ENCODE measurements at regions not wholly inside any gene's neighbourhood (a gene's known extent, or its start where the extent isn't known, plus 50 kb on each side); places are given as distances from the start of the nearest gene placed in this dataset.

DNA sequence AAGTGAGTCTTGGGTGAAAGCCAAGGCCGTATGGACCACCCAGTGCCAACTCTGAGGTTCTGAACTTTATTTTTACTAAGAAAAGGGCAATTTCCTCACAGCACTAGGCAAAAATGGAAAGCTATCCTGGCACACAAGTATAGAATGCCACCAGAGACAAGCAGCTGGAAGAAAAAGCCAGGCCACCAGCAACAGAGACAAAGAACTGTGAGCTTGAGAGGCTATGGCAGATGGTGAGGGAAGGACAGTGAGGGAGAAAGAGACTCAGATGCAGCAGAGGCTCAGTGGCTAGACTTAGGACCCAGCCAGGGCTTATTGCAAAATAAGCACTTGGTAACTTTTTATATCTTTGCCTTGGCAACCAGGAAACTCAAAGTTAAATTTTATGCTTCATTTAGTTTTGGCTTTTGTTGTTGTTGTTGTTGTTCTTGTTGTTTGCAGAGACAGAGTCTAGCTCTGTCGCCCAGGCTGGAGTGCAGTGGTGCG is 78.0 kb upstream of the BZW1 start:
- intact Hi-C loops (cut with DNase I): no loop called here
- ATAC-seq (no peak), DNase-seq (no peak)
- Histone ChIP-seq H3K27ac (no peak overlapping the region), H3K27me3 (ENCODE audit: insufficient read depth in 3 of 3, low read length in 2 of 3) (no peaks in the 10 kb centered on the region), H3K9me3 (no peaks in the 10 kb centered on the region), H3K4me1 (no peaks in the 10 kb centered on the region), H3K36me3 (ENCODE audit: insufficient read depth in 1 of 2, low read depth in 1 of 2) (no peaks in the 10 kb centered on the region), H3K4me3 (no peak overlapping the region)
- TF ChIP-seq, protein P1, sequence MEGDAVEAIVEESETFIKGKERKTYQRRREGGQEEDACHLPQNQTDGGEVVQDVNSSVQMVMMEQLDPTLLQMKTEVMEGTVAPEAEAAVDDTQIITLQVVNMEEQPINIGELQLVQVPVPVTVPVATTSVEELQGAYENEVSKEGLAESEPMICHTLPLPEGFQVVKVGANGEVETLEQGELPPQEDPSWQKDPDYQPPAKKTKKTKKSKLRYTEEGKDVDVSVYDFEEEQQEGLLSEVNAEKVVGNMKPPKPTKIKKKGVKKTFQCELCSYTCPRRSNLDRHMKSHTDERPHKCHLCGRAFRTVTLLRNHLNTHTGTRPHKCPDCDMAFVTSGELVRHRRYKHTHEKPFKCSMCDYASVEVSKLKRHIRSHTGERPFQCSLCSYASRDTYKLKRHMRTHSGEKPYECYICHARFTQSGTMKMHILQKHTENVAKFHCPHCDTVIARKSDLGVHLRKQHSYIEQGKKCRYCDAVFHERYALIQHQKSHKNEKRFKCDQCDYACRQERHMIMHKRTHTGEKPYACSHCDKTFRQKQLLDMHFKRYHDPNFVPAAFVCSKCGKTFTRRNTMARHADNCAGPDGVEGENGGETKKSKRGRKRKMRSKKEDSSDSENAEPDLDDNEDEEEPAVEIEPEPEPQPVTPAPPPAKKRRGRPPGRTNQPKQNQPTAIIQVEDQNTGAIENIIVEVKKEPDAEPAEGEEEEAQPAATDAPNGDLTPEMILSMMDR (IDR thresholded peaks at IDR 0.05): no peak
- 64 to 70% (median 68%) methylated on average over 3 of the region's 3 CpGs for WGBS, 3 donors

DNA sequence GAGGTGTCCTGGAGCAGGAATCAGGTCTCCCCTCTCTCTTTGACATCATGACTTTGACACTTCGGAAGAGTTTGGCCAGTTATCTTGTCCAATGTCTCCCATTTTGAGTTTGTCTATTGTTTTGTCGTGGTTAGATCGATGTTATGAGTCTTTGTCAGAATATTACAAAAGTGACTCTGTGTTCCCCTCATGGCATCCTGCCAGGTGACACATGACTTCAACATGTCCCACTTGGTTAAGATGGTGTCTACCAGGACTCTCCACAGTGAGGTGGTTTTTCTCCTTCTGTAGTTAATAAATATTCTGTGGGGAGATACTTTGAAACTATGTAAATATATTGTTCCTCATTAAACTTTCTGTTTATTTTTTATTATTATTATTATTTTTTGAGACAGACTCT is 76.6 kb upstream of the BZW1 start:
- TF ChIP-seq, protein P1 (IDR thresholded peaks at IDR 0.05): no peak
- DNase-seq (no peak), ATAC-seq (no peak)
- WGBS, 3 donors: 59 to 72% (median 70%) methylated on average over 3 of the region's 3 CpGs
- Histone ChIP-seq H3K9me3 (no peaks in the 10 kb centered on the region), H3K27me3 (ENCODE audit: insufficient read depth in 3 of 3, low read length in 2 of 3) (no peaks in the 10 kb centered on the region), H3K27ac (no peak overlapping the region), H3K36me3 (ENCODE audit: insufficient read depth in 1 of 2, low read depth in 1 of 2) (no peaks in the 10 kb centered on the region), H3K4me1 (no peaks in the 10 kb centered on the region), H3K4me3 (no peak overlapping the region)
- intact Hi-C loops (cut with DNase I): no loop called here

DNA sequence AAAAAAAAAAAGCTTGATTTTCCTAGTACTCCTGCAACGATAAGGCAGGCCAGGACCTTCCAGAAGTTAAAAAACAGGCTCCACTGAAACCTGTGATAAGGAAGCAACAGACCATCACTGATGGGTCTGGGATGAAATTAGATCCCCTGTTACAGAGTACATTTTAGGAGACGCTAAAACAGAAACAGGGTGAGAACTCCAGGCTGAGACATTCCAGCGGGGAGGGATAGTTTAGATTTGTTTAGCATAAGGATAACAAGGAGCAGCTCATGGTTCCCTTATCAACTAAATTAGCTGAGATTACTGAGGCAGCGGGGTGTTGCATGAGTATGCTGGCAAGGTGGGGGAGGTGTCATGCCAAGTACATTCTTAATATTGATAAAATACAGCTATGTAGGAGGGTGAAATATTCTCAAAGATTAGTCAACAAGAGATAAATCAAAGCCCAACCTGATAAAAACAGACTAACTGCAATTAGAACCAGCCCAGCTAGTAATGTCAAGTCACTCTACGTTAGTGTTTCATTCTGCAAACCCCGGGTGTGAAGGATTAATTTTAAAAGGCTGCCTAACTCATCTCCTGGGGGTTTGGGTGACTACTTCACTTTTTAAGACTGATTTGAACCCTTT is 75.0 kb upstream of the BZW1 start:
- DNase-seq (no peak), ATAC-seq (no peak)
- Histone ChIP-seq H3K27me3 (ENCODE audit: insufficient read depth in 3 of 3, low read length in 2 of 3) (no peaks in the 10 kb centered on the region), H3K36me3 (ENCODE audit: insufficient read depth in 1 of 2, low read depth in 1 of 2) (no peaks in the 10 kb centered on the region), H3K9me3 (no peaks in the 10 kb centered on the region), H3K27ac (no peak overlapping the region), H3K4me3 (no peak overlapping the region), H3K4me1 (no peaks in the 10 kb centered on the region)
- WGBS, 3 donors: 46 to 54% (median 47%) methylated on average over 6 of the region's 6 CpGs
- TF ChIP-seq, protein P1 (IDR thresholded peaks at IDR 0.05): no peak
- intact Hi-C loops (cut with DNase I): no loop called here

DNA sequence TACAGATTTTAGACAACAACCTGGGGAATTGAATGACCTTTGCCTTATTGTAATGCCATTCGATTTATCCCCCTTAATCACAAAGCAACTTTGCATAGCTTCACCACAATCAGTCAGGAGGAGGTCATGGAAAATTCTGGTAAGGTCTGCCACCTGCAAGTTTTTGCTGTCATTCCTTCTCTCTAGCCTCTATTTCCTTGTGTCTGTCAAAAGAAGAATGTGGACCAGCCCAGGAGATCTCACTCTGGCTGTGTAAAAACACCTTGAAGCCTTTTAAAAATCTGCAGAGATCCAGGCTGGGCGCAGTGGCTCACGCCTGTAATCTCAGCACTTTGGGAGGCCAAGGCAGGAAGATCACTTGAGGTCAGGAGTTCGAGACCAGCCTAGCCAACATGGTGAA is 74.1 kb upstream of the BZW1 start:
- H3K27me3 ChIP-seq (ENCODE audit: insufficient read depth in 3 of 3, low read length in 2 of 3): no peaks in the 10 kb centered on the region
- 84 to 89% (median 89%) methylated on average over 4 of the region's 4 CpGs for WGBS, 3 donors
- H3K36me3 ChIP-seq (ENCODE audit: insufficient read depth in 1 of 2, low read depth in 1 of 2): no peaks in the 10 kb centered on the region
- no peaks in the 10 kb centered on the region for H3K4me1 ChIP-seq
- TF ChIP-seq, protein P1 (IDR thresholded peaks at IDR 0.05): no peak
- no peak for ATAC-seq
- H3K9me3 ChIP-seq: no peaks in the 10 kb centered on the region
- no peak overlapping the region for H3K4me3 ChIP-seq
- DNase-seq: no peak
- H3K27ac ChIP-seq: no peak overlapping the region
- intact Hi-C loops (cut with DNase I): no loop called here

DNA sequence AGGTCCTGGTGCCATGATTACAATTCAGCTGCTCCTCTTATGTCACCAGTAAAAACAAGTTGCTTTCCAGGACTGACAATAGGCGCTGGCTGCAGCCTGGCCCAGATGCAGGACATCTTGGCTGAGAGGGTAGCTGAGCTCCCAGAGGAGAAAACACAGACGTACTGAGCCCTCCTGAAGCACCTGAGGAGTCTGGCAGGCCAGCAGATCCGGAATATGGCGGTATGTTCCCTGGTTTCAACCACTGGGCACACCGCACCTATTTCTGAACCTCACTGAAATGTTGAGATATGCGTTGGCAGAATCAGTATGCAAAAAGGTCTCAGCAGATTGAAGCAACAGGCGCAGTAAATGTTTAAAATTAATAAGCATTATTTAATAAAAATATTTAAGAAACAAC is 73.1 kb upstream of the BZW1 start:
- TF ChIP-seq, protein P1 (IDR thresholded peaks at IDR 0.05): no peak
- WGBS, 3 donors: 59 to 80% (median 61%) methylated on average over 7 of the region's 7 CpGs
- H3K9me3 ChIP-seq: no peaks in the 10 kb centered on the region
- H3K4me1 ChIP-seq: no peaks in the 10 kb centered on the region
- no peaks in the 10 kb centered on the region for H3K27me3 ChIP-seq (ENCODE audit: insufficient read depth in 3 of 3, low read length in 2 of 3)
- H3K36me3 ChIP-seq (ENCODE audit: insufficient read depth in 1 of 2, low read depth in 1 of 2): no peaks in the 10 kb centered on the region
- H3K27ac ChIP-seq: no peak overlapping the region
- no peak overlapping the region for H3K4me3 ChIP-seq
- no peak for DNase-seq
- intact Hi-C loops (cut with DNase I): no loop called here
- no peak for ATAC-seq
